ENCODE measurements at regions not wholly inside any gene's neighbourhood (a gene's known extent, or its start where the extent isn't known, plus 50 kb on each side); places are given as distances from the start of the nearest gene placed in this dataset.

GRCh38 chr2:21346984-21347383 is 223.2 kb downstream of the TDRD15 start:
- Mint-ChIP-seq H3K9me3 (peaks cover 2 to 4% of the 10 kb centered on the region in 2 donors), H3K4me3 (no peak overlapping the region), H3K36me3 (no peaks in the 10 kb centered on the region), H3K27ac (no peak overlapping the region), H3K27me3 (ENCODE audit: low read depth in 2 of 2) (no peaks in the 10 kb centered on the region), H3K4me1 (no peaks in the 10 kb centered on the region)
- peaks cover 3% of the 10 kb centered on the region for H3K9me3 ChIP-seq (ENCODE audit: control insufficient read depth, insufficient read depth, low read length)
- no peak overlapping the region for H3K27ac ChIP-seq (ENCODE audit: low read length)
- ATAC-seq (no peak), DNase-seq (no peak)
- TF ChIP-seq CTCF (IDR thresholded peaks at IDR 0.05), result no peak
- H3K4me3 ChIP-seq (ENCODE audit: low read length), result no peak overlapping the region
- H3K4me1 ChIP-seq (ENCODE audit: control insufficient read depth, insufficient read depth, low read length), result no peaks in the 10 kb centered on the region
- WGBS (ENCODE audit: insufficient coverage), result 71% methylated on average over 1 of the region's 2 CpGs
- no peaks in the 10 kb centered on the region for H3K36me3 ChIP-seq (ENCODE audit: control insufficient read depth, insufficient read depth, low read length)
- intact Hi-C loops (cut with micrococcal nuclease), result no loop called here
- no peaks in the 10 kb centered on the region for H3K27me3 ChIP-seq (ENCODE audit: control insufficient read depth, insufficient read depth, low read length)

GRCh38 chr2:21353879-21354679 is 230.3 kb downstream of the TDRD15 start:
- DNase-seq (no peak), ATAC-seq (no peak)
- Mint-ChIP-seq H3K9me3 (peaks cover 9% of the 10 kb centered on the region in 2 donors), H3K36me3 (no peaks in the 10 kb centered on the region), H3K27me3 (ENCODE audit: low read depth in 2 of 2) (no peaks in the 10 kb centered on the region), H3K4me1 (no peaks in the 10 kb centered on the region), H3K27ac (no peak overlapping the region), H3K4me3 (no peak overlapping the region)
- intact Hi-C loops (cut with micrococcal nuclease), result no loop called here
- no peak for TF ChIP-seq CTCF (IDR thresholded peaks at IDR 0.05)
- no peaks in the 10 kb centered on the region for H3K4me1 ChIP-seq (ENCODE audit: control insufficient read depth, insufficient read depth, low read length)
- H3K27me3 ChIP-seq (ENCODE audit: control insufficient read depth, insufficient read depth, low read length), result no peaks in the 10 kb centered on the region
- no peak overlapping the region for H3K27ac ChIP-seq (ENCODE audit: low read length)
- 60% methylated on average over 2 of the region's 3 CpGs for WGBS (ENCODE audit: insufficient coverage)
- H3K9me3 ChIP-seq (ENCODE audit: control insufficient read depth, insufficient read depth, low read length), result peaks cover 3% of the 10 kb centered on the region
- H3K4me3 ChIP-seq (ENCODE audit: low read length), result no peak overlapping the region
- no peaks in the 10 kb centered on the region for H3K36me3 ChIP-seq (ENCODE audit: control insufficient read depth, insufficient read depth, low read length)

- no peak overlapping the region for H3K4me3 ChIP-seq (ENCODE audit: low read length)
- Mint-ChIP-seq H3K4me3 (no peak overlapping the region), H3K9me3 (peaks cover 9% of the 10 kb centered on the region in 2 donors), H3K36me3 (no peaks in the 10 kb centered on the region), H3K4me1 (no peaks in the 10 kb centered on the region), H3K27ac (no peak overlapping the region), H3K27me3 (ENCODE audit: low read depth in 2 of 2) (no peaks in the 10 kb centered on the region)
- DNase-seq, result no peak
- H3K4me1 ChIP-seq (ENCODE audit: control insufficient read depth, insufficient read depth, low read length), result no peaks in the 10 kb centered on the region
- no peak for ATAC-seq
- WGBS (ENCODE audit: insufficient coverage), result 69% methylated on average over 8 of the region's 9 CpGs
- no peaks in the 10 kb centered on the region for H3K27me3 ChIP-seq (ENCODE audit: control insufficient read depth, insufficient read depth, low read length)
- H3K9me3 ChIP-seq (ENCODE audit: control insufficient read depth, insufficient read depth, low read length), result no peaks in the 10 kb centered on the region
- intact Hi-C loops (cut with micrococcal nuclease), result no loop called here
- TF ChIP-seq CTCF (IDR thresholded peaks at IDR 0.05), result no peak
- no peak overlapping the region for H3K27ac ChIP-seq (ENCODE audit: low read length)
- H3K36me3 ChIP-seq (ENCODE audit: control insufficient read depth, insufficient read depth, low read length), result no peaks in the 10 kb centered on the region
Measured at GRCh38 chr2:21356086-21356856, 232.5 kb downstream of the TDRD15 start.
